HEK293T (cell line): ENCODE measurements at regions not wholly inside any gene's neighbourhood (a gene's known extent, or its start where the extent isn't known, plus 50 kb on each side); places are given as distances from the start of the nearest gene placed in this dataset.

Experiments used
- BHLHE40 ChIP-seq: fragments of 450-650 bp; IDR thresholded peaks from 2 replicates; pipeline ENCODE4 v1.6.1; 2016; ENCODE audit warnings: mild to moderate bottlenecking, moderate library complexity, borderline replicate concordance
- ELF4 ChIP-seq: fragments of 450-650 bp; IDR thresholded peaks from 2 replicates; pipeline ENCODE4 v1.6.1; 2017; ENCODE audit warnings: antibody characterized with exemption
- HDGF ChIP-seq: fragments of 450-650 bp; IDR thresholded peaks from 2 replicates; pipeline ENCODE4 v1.6.1; 2017; ENCODE audit warnings: antibody characterized with exemption, borderline replicate concordance
- L3MBTL2 ChIP-seq: fragments of 450-650 bp; conservative IDR thresholded peaks from 2 replicates; pipeline ENCODE4 v1.6.1; 2016; ENCODE audit warnings: mild to moderate bottlenecking
- SUZ12 ChIP-seq: fragments of 450-650 bp; IDR thresholded peaks from 2 replicates; pipeline ENCODE4 v1.6.1; 2016; ENCODE audit warnings: mild to moderate bottlenecking
- TARDBP ChIP-seq: fragments of 450-650 bp; IDR thresholded peaks from 2 replicates; pipeline ENCODE4 v1.6.1; 2016
- ZNF384 ChIP-seq: fragments of 450-650 bp; IDR thresholded peaks from 2 replicates; pipeline ENCODE4 v1.6.1; 2016
- TF ChIP-seq, protein P1 (sequence below): fragments of 450-650 bp; IDR thresholded peaks from 2 replicates; pipeline ENCODE4 v1.6.1; 2016

DNA sequence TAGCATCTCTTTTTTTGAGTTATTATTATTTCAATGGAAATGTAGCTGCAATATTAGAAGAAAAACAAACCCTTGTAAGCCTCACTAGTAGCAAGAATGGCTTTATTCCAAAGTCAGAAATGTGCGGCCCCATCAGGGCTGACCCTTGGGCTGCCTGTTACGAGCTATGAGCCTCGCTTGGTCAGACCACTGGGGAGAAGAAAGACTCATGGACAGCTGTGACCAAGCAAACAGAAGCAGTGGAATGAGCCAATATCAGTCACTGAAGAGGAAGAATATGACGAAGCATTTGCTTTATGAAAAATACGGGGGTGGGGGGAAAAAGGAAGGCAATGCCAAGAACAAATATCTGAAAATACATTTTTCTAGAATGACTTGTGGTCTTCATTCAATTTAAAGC, 504.5 kb downstream of the LMO4 start:
- TF ChIP-seq L3MBTL2 (no peak), HDGF (no peak), ZNF384 (no peak), TARDBP (no peak), ELF4 (no peak), BHLHE40 (no peak), SUZ12 (no peak)
- TF ChIP-seq, protein P1, sequence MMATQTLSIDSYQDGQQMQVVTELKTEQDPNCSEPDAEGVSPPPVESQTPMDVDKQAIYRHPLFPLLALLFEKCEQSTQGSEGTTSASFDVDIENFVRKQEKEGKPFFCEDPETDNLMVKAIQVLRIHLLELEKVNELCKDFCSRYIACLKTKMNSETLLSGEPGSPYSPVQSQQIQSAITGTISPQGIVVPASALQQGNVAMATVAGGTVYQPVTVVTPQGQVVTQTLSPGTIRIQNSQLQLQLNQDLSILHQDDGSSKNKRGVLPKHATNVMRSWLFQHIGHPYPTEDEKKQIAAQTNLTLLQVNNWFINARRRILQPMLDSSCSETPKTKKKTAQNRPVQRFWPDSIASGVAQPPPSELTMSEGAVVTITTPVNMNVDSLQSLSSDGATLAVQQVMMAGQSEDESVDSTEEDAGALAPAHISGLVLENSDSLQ, result no peak
